Caco-2 (cell line): ENCODE measurements at regions not wholly inside any gene's neighbourhood (a gene's known extent, or its start where the extent isn't known, plus 50 kb on each side); places are given as distances from the start of the nearest gene placed in this dataset.

ENCODE experiments used
- BruUV-seq: library from RNA; stranded (reverse); fragments of 400-500 nt; replicated peaks from 2 replicates; lab custom pipeline; 2021; lab: Mats Ljungman, UMichigan
- CTCF ChIA-PET: fragments of 300-600 bp; sonication (Branson Sonifier 250); formaldehyde crosslinking; loops from one replicate; lab custom pipeline; 2022; ENCODE audit warnings: antibody characterized with exemption; lab: Charles Lee
- POLR2A ChIA-PET: fragments of 300-600 bp; sonication (Branson Sonifier 250); formaldehyde crosslinking; loops from one replicate; lab custom pipeline; 2022; ENCODE audit warnings: antibody characterized with exemption; lab: Charles Lee
- DNase-seq, 2 experiments: peaks; one replicate each; pipeline versions ENCODE4 v3.0.0 to v3.0.0-alpha.2; 2020 to 2022
- H3K27me3 ChIP-seq: replicated peaks from 2 replicates; pipeline ENCODE4 v1.6.0; 2011; ENCODE audit warnings: low read length; ENCODE audit not compliant: control insufficient read depth, insufficient read depth
- H3K36me3 ChIP-seq: 2 replicates; pipeline ENCODE4 v1.5.1; 2011; ENCODE audit warnings: low read length; ENCODE audit not compliant: control insufficient read depth, insufficient read depth
- H3K4me1 ChIP-seq: fragments of 250-450 bp; sonication (Bioruptor Pico); 2 replicates; pipeline ENCODE4 v1.5.1; 2020; ENCODE audit warnings: mild to moderate bottlenecking
- H3K4me3 ChIP-seq: 2 replicates; pipeline ENCODE4 v1.5.1; 2011; ENCODE audit warnings: low read depth, mild to moderate bottlenecking, control low read depth, low read length
- H3K9me3 ChIP-seq: fragments of 250-450 bp; sonication (Bioruptor Pico); 2 replicates; pipeline ENCODE4 v1.5.1; 2020; ENCODE audit warnings: mild to moderate bottlenecking, moderate library complexity
- H3K27ac Mint-ChIP-seq: one replicate; pipeline ENCODE4 v1.8.0; 2022; ENCODE audit warnings: mixed read lengths; ENCODE audit not compliant: unreplicated experiment
- H3K27me3 Mint-ChIP-seq: one replicate; pipeline ENCODE4 v1.8.0; 2022; ENCODE audit warnings: mixed read lengths; ENCODE audit not compliant: insufficient read depth, unreplicated experiment
- H3K36me3 Mint-ChIP-seq: one replicate; pipeline ENCODE4 v1.8.0; 2022; ENCODE audit warnings: mild to moderate bottlenecking, mixed read lengths; ENCODE audit not compliant: insufficient read depth, unreplicated experiment
- H3K4me1 Mint-ChIP-seq: one replicate; pipeline ENCODE4 v1.8.0; 2022; ENCODE audit warnings: low read depth, mixed read lengths; ENCODE audit not compliant: unreplicated experiment
- H3K4me3 Mint-ChIP-seq: one replicate; pipeline ENCODE4 v1.8.0; 2022; ENCODE audit warnings: mild to moderate bottlenecking, moderate library complexity, mixed read lengths; ENCODE audit not compliant: unreplicated experiment
- H3K9me3 Mint-ChIP-seq: one replicate; pipeline ENCODE4 v1.8.0; 2022; ENCODE audit warnings: mixed read lengths; ENCODE audit not compliant: unreplicated experiment
- CTCF ChIP-seq, 2 experiments: fragments of 200-600 bp in 1 of 2; IDR thresholded peaks; 1 replicate in 1 of 2; 2 replicates in 1 of 2; pipeline versions ENCODE4 v1.5.1 to v1.8.0; 2011 to 2022; ENCODE audit warnings: antibody characterized with exemption in 1 of 2, control low read depth in 1 of 2, inconsistent platforms in 1 of 2, low read depth in 1 of 2, low read length in 1 of 2, mild to moderate bottlenecking in 1 of 2, moderate library complexity in 1 of 2; ENCODE audit not compliant: insufficient read depth in 1 of 2, severe bottlenecking in 1 of 2, unreplicated experiment in 1 of 2
- intact Hi-C: fragments of 100-400 bp; cut with micrococcal nuclease; formaldehyde crosslinking; loops from one replicate; pipeline ENCODE4 v1.10.0; 2022; ENCODE audit not compliant: unreplicated experiment

- Histone ChIP-seq H3K4me3 (no peak overlapping the region), H3K27me3 (no peaks in the 10 kb centered on the region), H3K9me3 (no peaks in the 10 kb centered on the region), H3K36me3 (no peaks in the 10 kb centered on the region), H3K4me1 (no peaks in the 10 kb centered on the region)
- Mint-ChIP-seq H3K4me1 (no peaks in the 10 kb centered on the region), H3K36me3 (no peaks in the 10 kb centered on the region), H3K4me3 (no peak overlapping the region), H3K9me3 (peaks cover 9% of the 10 kb centered on the region), H3K27ac (no peak overlapping the region), H3K27me3 (no peaks in the 10 kb centered on the region)
- ChIA-PET POLR2A (no interaction called here), CTCF (no interaction called here)
- no peak for TF ChIP-seq CTCF (IDR thresholded peaks at IDR 0.05; ENCODE audit: insufficient read depth in 1 of 2, low read depth in 1 of 2, low read length in 1 of 2, severe bottlenecking in 1 of 2, unreplicated experiment in 1 of 2)
- no TSS peak for BruUV-seq
- DNase-seq: no peak
- intact Hi-C loops: no loop called here
These were observed 337.1 kb upstream of the SGCD start for GRCh38 chr5:155989879-155990278.

- no TSS peak for BruUV-seq
- Mint-ChIP-seq H3K4me1 (no peaks in the 10 kb centered on the region), H3K27me3 (no peaks in the 10 kb centered on the region), H3K4me3 (no peak overlapping the region), H3K36me3 (no peaks in the 10 kb centered on the region), H3K9me3 (no peaks in the 10 kb centered on the region), H3K27ac (no peak overlapping the region)
- TF ChIP-seq CTCF (IDR thresholded peaks at IDR 0.05; ENCODE audit: insufficient read depth in 1 of 2, low read depth in 1 of 2, low read length in 1 of 2, severe bottlenecking in 1 of 2, unreplicated experiment in 1 of 2): no peak
- Histone ChIP-seq H3K9me3 (no peaks in the 10 kb centered on the region), H3K27me3 (no peaks in the 10 kb centered on the region), H3K36me3 (no peaks in the 10 kb centered on the region), H3K4me3 (no peak overlapping the region), H3K4me1 (no peaks in the 10 kb centered on the region)
- DNase-seq: no peak
- intact Hi-C loops: no loop called here
- ChIA-PET CTCF (interaction anchor here (0.5 kb wide), 1 partner anchor 17 kb away, joined by 4 read pairs; no protein-coding TSS in a partner anchor), POLR2A (no interaction called here)
These were observed 330.8 kb upstream of the SGCD start for GRCh38 chr5:155996123-155996522.

GRCh38 chr5:155998257-155998656 is 328.7 kb upstream of the SGCD start:
- Mint-ChIP-seq H3K27me3 (no peaks in the 10 kb centered on the region), H3K4me1 (no peaks in the 10 kb centered on the region), H3K27ac (no peak overlapping the region), H3K4me3 (no peak overlapping the region), H3K9me3 (no peaks in the 10 kb centered on the region), H3K36me3 (no peaks in the 10 kb centered on the region)
- H3K4me3 ChIP-seq: no peak overlapping the region
- no peaks in the 10 kb centered on the region for H3K36me3 ChIP-seq
- POLR2A ChIA-PET: no interaction called here
- no peaks in the 10 kb centered on the region for H3K9me3 ChIP-seq
- no peak for TF ChIP-seq CTCF (IDR thresholded peaks at IDR 0.05; ENCODE audit: insufficient read depth in 1 of 2, low read depth in 1 of 2, low read length in 1 of 2, severe bottlenecking in 1 of 2, unreplicated experiment in 1 of 2)
- H3K4me1 ChIP-seq: no peaks in the 10 kb centered on the region
- CTCF ChIA-PET: no interaction called here
- intact Hi-C loops: no loop called here
- DNase-seq: no peak
- H3K27me3 ChIP-seq: no peaks in the 10 kb centered on the region
- no TSS peak for BruUV-seq
